H1 (cell line): ENCODE measurements at regions not wholly inside any gene's neighbourhood (a gene's known extent, or its start where the extent isn't known, plus 50 kb on each side); places are given as distances from the start of the nearest gene placed in this dataset.

Experiments used
- CHD1 ChIP-seq: IDR thresholded peaks from 2 replicates; pipeline ENCODE4 v1.6.1; 2012; ENCODE audit warnings: low read depth, low read length, improper control_type of control experiment
- CREB1 ChIP-seq: IDR thresholded peaks from 2 replicates; pipeline ENCODE4 v1.6.1; 2012; ENCODE audit warnings: inconsistent platforms
- CTCF ChIP-seq, 3 experiments: IDR thresholded peaks; 1 replicate in 2 of 3; 2 replicates in 1 of 3; pipeline versions ENCODE4 v1.5.1 to v1.6.1; 2011; ENCODE audit warnings: low read length in 3 of 3, mild to moderate bottlenecking in 3 of 3, inconsistent platforms in 2 of 3, low read depth in 1 of 3, moderate library complexity in 1 of 3; ENCODE audit not compliant: insufficient read depth in 1 of 3; ENCODE audit errors: control extremely low read depth in 1 of 3
- EZH2 ChIP-seq: fragments of 200-600 bp; sonication (generic); IDR thresholded peaks from 2 replicates; pipeline ENCODE4 v1.7.1; 2012; ENCODE audit warnings: low read depth, mild to moderate bottlenecking, moderate library complexity, low read length, inconsistent platforms; ENCODE audit not compliant: severe bottlenecking
- KDM5A ChIP-seq: fragments of 200-600 bp; IDR thresholded peaks from 2 replicates; pipeline ENCODE4 v1.7.1; 2012; ENCODE audit warnings: mild to moderate bottlenecking, low read length, inconsistent platforms, mixed read lengths
- PHF8 ChIP-seq: fragments of 200-600 bp; sonication (generic); conservative IDR thresholded peaks from 2 replicates; pipeline ENCODE4 v1.7.1; 2012; ENCODE audit warnings: low read depth, mild to moderate bottlenecking, inconsistent platforms, low read length, moderate library complexity
- POLR2AphosphoS5 ChIP-seq: IDR thresholded peaks from 2 replicates; pipeline ENCODE4 v1.6.1; 2011; ENCODE audit warnings: low read depth, low read length
- SP2 ChIP-seq: IDR thresholded peaks from 2 replicates; pipeline ENCODE4 v1.6.1; 2012; ENCODE audit warnings: mild to moderate bottlenecking, low read length, inconsistent platforms
- YY1 ChIP-seq: IDR thresholded peaks from 2 replicates; pipeline ENCODE4 v1.6.1; 2011; ENCODE audit warnings: low read depth, mild to moderate bottlenecking, low read length
- ZNF274 ChIP-seq: IDR thresholded peaks from 2 replicates; pipeline ENCODE4 v1.7.0; 2012; ENCODE audit warnings: low read length, borderline replicate concordance; ENCODE audit errors: extremely low read depth

GRCh38 chr5:158010831-158011230 lies 151.9 kb upstream of the CLINT1 start:
- no peak for TF ChIP-seq EZH2
- no peak for TF ChIP-seq YY1
- no peak for TF ChIP-seq ZNF274
- no peak for TF ChIP-seq CTCF (IDR thresholded peaks at IDR 0.05; ENCODE audit: control extremely low read depth in 1 of 3, insufficient read depth in 1 of 3, low read depth in 1 of 3, low read length in 3 of 3)
- TF ChIP-seq SP2 = no peak
- TF ChIP-seq CHD1 = no peak
- TF ChIP-seq POLR2AphosphoS5 = no peak
- no peak for TF ChIP-seq CREB1
- TF ChIP-seq PHF8 = no peak
- no peak for TF ChIP-seq KDM5A
